GM18870 (cell line): ENCODE measurements at regions not wholly inside any gene's neighbourhood (a gene's known extent, or its start where the extent isn't known, plus 50 kb on each side); places are given as distances from the start of the nearest gene placed in this dataset.
"Not testable (repeated sequence)": the region's sequence is repeated elsewhere in the genome, so short reads cannot be mapped to it uniquely, and the experiment has no call there.

Source experiments
- ATAC-seq: cut with Tn5 transposase; IDR thresholded peaks from one replicate; pipeline ENCODE4 v1.9.1; 2021; ENCODE audit warnings: moderate library complexity; ENCODE audit not compliant: unreplicated experiment

DNA sequence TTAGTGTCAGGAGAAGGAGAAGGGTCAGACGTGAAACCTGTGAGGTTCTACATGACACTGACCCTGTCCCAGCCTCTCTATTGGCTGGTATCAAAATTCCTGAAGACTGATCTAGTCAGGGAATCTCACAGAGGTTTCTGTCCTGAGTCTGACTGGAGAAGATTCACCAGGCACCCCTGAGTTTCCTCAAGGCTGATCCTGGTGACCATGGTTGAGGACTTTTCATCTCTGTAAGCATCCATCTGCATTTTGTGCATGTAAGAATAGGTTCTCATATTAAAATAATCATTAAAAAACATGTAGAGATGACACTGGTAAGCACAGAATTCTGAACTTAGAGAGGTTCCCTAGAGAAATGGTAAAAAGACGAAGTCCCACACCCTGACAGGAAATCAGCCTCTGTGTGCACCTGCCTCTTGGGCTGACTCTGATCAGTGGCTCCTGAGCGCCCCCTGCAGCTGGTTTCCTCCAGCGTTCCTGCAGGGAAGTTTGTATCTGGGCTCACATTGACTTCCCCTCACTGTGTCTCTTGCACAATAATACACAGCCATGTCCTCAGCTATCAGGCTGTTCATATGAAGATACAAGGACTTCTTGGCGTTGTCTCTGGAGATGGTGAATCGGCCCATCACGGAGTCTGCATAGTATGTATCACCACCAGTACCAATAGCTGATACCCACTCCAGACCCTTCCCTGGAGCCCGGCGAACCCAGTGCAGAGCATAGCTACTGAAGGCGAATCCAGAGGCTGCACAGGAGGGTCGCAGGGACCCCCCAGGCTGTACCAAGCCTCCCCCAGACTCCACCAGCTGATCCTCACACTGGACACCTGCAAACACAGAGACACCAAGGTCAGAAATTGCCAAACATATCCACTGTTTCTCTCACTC lies 991.9 kb downstream of the TMEM121 start:
- no peak for ATAC-seq

DNA sequence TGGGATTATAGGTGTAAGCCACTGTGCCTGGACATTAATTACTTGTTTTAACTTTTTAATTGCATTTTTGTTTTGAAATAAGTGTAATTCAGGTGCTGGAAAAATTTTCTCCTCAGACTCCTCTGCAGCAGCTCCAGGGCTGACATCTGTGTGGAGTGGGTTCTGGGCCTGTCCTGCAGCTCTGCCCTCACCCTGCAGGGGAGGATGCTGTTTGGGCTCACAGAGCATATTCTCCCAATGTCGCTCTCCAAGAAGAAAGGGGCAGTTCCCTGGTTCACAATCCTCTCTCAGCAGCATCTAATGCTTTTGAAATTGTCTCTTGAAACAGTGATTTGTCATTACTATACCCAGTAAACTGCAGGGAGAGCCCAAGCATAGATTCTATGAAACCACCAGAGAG lies 995.7 kb downstream of the TMEM121 start:
- ATAC-seq: not testable (repeated sequence)

DNA sequence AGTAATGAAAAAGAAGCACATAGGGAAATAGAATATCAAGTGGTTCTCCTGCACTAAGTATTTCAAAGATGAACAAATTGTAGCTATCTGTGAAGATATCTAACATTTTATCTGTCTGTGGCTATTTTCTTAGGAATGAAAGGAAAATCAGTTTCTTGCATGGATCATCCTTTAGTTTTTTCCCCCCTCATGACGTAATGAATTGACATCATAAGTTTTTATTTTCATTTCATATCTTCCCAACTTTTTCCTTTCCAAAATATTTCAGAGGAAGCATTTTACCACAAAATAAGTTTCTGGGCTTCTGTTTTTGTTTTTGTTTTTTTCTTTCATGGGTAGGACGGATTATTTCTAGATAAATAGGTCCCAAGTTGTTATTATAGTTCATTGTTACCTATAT lies 996.6 kb downstream of the TMEM121 start:
- ATAC-seq: no peak

DNA sequence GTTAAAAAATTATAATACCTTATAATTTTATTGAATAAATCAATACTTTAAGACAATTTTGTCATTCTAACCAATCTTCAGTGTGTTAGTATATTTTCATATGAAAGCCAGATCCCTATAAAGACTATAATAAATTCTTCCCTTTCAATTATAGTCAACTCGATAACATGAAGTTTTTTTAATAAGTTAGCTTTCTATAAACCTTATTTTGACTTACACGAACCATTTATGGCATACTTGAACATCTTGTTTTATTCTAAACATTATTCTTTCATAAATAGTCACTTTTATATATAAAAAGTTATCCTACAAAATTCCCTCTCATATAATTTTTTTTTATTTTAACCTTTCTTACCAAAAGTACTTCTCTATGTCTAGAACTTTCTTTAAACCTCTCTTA lies 1002.3 kb downstream of the TMEM121 start:
- ATAC-seq: no peak

DNA sequence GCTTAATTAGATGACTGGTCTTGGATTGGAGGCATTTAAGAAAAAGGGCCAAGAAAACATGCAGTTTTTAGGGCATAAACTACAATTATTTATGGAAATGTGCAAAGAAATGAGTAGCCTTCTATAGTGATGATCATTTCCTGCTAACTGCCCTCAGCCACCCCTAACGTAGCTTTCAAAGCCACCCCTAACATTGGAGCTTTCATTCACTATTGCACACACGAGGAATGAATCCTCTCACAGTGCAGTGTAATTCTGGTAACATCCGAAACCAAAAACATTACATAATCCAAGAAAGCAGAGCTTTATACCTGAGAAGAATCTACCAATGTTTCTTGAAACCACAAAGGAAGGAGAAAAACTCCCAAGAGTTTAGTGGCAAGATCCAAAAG lies 1003.6 kb downstream of the TMEM121 start:
- no peak for ATAC-seq

DNA sequence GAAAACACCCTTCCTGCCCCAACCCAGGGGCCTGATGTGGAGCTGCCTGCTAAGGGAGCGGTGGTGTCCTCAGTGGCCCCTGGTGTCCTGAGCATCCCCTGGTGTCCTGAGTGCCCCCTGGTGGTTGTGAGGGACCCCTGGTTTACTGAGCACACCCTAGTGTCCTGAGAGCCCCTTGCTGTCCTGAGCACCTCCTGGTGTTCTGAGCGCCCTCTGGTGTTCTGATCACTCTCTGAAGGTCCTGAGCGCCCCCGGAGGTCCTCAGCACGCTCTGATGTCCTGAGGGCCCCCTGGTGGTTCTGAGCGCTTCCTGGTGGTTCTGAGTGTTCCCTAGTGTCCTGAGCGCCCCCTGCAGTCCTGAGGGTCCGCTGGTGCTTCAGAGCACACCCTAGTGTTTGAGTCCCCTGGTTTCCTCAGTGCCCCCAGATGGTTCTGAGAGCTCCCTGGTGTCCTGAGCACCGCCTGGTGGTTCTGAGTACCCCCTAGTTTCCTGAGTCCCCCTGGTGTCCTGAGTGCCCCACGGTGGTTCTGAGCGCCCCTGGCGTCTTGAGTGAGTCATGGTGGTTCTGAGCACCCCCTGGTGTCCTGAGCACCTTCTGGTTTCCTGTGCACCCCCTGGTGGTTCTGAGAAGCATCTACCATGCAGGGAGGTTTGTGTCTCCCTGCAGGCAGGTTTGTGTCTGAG lies 1004.2 kb downstream of the TMEM121 start:
- ATAC-seq: no peak

DNA sequence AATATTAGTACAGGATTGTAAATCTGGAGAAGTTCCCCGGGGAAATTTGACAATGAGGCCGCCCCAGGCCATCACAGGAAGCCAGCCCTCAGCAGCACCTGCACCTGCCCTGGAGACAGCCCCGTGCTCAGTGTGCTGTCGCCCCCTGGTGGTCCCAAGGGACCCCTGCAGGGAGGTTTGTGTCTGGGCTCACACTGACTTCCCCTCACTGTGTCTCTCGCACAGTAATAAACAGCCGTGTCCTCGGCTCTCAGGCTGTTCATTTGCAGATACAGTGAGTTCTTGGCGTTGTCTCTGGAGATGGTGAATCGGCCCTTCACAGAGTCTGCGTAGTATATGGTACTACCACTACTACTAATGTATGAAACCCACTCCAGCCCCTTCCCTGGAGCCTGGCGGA lies 1011.2 kb downstream of the TMEM121 start:
- not testable (repeated sequence) for ATAC-seq

DNA sequence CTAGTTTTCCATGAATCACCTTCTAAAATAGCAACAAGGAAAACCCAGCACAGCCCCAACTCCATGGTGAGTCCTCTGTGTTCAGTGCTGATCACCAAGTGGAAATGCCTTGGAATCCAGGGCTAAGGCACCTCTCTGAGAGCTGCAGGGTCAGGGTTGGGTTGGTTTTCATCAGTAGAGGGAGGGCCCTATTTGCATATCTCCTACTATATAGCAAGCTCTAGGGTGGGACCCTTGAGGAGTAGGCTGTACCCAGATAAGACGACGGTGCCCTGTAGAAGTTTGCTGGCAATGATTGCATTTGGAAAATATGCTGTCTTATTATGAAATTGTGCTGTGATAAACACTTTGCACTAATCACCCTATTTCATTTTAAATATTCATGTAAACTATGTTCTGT lies 1011.8 kb downstream of the TMEM121 start:
- no peak for ATAC-seq

DNA sequence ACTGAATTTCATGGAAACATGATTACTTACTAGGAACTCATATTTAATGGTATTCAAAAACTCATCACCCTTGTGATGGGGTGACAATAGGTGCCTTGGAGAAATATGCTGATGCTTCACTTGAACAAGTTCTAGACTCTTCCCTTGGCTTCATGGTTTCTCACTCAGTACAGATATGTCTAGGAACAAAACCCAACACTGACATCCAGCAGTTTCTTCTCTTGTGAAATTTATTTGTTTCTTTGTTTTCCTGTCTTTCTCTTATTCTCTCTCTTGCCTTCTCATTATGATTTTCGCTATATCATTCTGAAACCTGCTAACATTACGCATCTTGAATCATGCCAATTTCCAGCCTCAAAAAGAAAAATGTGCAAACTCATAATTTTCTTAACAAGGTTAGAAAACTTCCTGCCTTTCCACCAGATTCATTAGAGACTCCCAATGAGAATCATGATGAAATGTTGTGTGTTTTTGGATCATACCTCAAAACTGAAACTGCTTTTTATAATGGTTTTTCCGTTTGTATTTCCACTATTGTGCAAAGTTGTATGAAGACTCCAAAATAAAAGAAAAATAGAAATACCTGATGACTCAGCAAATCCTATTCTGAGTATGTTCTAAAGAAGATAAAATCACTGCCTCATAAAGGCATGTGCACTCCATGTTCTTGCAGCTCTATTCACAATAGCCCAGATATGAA lies 1021.5 kb downstream of the TMEM121 start:
- ATAC-seq: no peak

DNA sequence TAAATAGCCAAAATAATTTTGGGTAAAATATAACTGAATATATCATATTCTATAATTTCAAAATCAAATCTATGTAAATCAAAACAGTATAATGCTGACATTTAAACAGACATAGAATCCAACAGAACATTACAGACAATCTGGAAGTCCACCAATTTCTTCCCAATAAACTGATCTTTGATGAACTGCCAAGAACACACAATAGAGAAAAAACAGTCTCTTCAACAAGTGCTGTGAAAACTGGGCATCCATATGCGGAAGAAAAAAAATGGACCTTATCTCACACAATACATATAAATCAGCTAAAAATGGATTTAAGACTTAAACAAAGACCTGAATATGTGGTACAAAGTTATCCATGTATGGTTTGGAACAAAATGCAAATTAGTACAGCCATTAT lies 1022.7 kb downstream of the TMEM121 start:
- ATAC-seq: no peak

DNA sequence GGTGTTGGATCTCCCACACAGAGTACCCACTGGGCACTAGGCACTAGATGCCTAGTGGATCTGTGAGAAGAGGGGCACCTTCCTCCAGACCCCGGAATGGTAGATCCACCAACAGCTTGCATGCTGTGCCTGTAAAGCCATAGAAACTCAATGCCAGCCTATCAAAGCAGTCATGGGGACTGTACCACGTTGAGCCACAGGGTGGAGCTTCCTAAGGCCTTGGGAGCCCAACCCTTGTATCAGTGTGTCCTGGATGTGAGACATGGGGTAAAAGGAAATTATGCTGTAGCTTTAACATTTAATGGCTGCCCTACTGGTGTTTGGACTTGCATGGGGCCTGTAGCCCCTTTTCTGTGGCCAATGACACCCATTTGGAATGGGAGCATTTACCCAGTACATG lies 1024.9 kb downstream of the TMEM121 start:
- ATAC-seq: no peak

DNA sequence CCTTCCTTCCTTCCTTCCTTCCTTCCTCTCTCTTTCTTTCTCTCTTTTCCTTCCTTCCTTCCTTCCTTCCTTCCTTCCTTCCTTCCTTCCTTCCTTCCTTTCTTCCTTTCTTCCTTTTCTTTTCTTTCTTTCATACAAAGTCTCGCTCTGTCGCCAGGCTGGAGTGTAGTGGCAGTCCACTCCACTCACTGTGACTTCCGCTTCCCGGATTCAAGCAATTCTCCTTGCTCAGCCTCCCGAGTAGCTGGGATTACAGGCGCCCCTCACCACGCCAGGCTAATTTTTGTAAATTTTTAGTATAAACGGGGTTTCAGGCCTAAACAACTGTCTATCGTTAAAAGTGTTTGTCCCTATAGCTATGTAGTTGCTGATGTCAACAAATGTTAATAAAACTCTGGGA lies 1029.8 kb downstream of the TMEM121 start:
- not testable (repeated sequence) for ATAC-seq

DNA sequence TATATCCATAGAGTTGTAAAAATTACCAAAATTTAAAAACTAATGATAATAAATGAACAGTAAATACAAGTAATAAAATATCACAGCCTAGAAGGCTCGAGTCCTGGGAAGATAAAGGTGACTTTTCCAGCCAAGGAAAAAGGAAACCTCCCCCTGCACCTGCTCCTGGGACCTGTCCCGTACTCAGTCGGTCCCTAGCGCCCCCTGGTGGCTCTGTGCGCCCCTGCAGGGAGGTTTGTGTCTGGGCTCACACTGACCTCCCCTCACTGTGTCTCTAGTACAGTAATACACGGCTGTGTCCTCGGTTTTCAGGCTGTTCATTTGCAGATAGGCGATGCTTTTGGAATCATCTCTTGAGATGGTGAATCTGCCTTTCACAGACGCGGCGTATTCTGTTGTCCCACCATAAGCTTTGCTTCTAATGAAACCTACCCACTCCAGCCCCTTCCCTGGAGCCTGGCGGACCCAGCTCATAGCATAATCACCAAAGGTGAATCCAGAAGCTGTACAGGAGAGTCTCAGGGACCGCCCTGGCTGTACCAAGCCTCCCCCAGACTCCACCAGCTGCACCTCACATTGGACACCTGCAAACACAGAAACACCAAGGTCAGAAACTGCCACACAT lies 1030.4 kb downstream of the TMEM121 start:
- no peak for ATAC-seq

DNA sequence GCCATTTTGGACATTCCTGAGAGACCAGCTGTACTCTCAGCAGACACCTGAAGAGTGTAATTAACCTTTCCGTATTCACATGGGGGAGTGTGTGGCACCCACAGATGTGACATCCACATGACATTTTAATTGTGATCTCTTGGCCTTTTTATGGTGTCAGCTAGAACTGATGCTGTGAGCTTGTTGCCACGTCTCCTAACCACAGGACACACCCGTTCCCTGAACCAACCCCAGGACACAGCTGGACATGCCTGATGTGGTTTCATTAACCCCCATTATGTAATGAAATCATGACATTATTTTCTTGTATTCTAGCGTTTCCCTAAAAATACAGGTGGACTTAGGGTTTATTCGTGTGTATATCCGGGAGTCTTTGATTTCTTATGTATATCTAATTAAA lies 1036.1 kb downstream of the TMEM121 start:
- no peak for ATAC-seq

DNA sequence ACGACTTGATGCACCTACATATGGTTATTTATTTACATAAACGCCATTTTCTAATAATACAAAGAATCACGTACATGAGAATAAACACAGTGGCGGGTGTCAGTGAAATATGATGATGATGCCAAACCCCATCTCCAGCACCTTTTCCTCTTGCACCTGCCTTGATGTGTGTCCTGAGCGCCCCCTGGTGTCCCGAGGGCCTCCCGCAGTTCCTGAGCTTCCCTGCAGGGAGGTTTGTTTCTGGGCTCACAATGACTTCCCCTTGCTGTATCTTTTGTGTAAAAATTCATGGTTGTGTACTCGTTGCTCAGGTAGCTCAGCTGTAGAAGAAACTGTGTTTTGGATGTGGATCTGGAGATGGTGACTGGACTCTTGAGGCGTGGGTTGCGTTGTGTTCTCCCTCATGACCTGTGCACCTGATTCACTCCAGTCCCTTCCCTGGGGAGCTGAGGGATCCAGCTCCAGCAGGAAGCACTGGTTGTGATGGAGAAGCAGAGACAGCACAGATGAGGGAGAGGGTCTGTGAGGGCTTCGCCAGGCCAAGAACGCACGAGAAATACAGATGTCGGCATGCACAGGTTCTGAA lies 1037.8 kb downstream of the TMEM121 start:
- no peak for ATAC-seq

DNA sequence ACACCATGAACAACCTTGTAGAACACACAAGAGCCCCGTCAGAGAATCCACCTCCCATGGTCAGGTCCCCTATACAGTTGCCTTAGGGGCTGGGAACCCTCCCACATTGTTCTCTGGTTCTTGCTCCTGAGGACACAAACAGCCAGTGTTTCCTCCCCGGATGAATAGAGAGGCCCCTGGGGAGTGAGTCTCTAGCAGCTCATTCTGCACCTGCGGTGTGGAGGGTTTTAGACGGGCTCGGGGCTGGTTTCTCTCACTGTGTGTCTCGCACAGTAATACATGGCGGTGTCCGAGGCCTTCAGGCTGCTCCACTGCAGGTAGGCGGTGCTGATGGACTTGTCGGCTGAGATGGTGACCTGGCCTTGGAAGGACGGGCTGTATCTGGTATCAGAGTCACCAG lies 1052.1 kb downstream of the TMEM121 start:
- no peak for ATAC-seq

DNA sequence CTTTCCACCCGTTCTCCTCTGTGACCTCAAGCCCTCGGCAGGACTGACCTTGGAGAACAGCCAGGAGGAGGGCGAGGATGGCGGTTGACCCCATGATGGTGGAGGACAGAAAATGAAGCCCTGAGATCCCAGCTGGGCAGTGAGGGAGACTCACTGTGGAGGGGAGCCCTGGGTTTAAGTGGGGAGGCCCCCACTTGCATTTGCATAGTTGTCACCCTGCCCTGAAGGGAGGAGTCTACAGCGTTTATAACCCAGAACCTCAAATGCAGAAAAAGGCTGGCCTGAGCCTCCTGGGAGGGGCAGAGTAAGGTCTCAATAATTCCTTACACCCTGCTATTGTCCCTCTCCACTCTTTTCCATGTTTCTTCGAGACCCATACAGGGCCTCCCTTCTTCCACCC lies 1052.7 kb downstream of the TMEM121 start:
- no peak for ATAC-seq

DNA sequence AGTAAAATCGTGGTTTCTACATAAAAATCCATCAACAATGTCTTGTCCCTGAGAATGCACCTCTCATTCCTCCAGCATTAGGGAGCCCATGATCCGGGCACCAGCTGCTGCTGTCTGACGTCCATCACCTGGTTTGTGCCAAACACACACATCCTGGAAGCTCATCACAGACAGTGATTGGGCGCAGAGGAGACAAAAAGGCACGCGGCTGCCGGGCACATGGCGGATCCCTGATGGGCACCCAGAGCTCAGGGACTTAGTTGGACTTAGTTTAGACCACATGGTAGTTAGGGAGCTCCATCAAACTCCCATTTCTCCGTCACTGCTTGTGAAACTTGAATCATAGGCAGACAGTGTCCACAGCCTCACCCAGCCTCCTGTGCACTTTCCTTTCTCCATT lies 1059.3 kb downstream of the TMEM121 start:
- no peak for ATAC-seq

DNA sequence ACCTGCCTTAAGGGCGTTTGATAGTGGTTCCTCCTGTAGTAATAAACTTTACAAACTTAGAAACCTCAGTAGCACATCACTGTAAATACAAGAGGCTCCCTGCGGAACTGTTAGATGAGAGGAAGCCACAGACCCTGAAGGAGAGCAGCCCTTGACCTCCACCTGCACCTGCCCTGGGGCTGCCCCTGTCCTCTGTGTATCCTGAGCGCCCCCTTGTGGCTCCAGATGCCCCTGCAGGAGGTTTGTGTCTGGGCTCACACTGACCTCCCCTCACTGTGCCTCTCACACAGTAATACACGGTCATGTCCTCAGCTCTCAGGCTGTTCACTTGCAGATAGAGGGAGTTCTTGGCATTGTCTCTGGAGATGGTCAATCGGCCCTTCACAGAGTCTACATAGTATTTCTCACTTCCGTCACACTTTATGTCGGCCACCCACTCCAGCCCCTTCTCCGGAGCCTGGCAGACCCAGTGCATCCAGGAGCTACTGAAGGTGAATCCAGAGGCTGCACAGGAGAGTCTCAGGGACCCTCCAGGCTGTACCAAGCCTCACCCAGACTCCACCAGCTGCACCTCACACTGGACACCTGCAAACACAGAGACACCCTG lies 1059.8 kb downstream of the TMEM121 start:
- no peak for ATAC-seq

DNA sequence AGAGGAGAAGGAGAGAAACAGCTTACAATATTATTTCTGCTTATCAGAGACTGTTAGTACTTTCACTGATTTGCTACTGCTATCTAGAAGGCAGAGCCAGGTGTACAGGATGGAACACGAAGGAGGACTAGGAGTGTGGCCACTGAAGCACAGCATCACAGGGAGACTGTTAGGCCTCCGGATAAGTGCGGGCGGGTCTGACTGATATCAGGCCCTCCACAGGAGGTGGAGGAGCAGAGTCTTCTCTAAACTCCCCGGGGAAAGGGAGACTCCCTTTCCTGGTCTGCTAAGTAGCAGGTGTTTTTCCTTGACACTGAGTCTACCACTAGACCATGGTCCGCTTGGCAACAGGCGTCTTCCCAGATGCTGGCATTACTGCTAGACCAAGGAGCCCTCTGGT lies 1065.2 kb downstream of the TMEM121 start:
- ATAC-seq: not testable (repeated sequence)
